K562 (cell line): ENCODE measurements at regions not wholly inside any gene's neighbourhood (a gene's known extent, or its start where the extent isn't known, plus 50 kb on each side); places are given as distances from the start of the nearest gene placed in this dataset.

Experiments
- BMI1 ChIP-seq: fragments of 150-350 bp; IDR thresholded peaks from 2 replicates; pipeline ENCODE4 v1.6.1; 2014; ENCODE audit warnings: low read length
- CHAMP1 ChIP-seq: fragments of 450-650 bp; IDR thresholded peaks from 2 replicates; pipeline ENCODE4 v1.6.1; 2016; ENCODE audit warnings: mild to moderate bottlenecking
- ERF ChIP-seq: fragments of 450-650 bp; formaldehyde crosslinking; IDR thresholded peaks from 2 replicates; pipeline ENCODE4 v1.4.0; 2020; ENCODE audit warnings: mild to moderate bottlenecking, mixed read lengths
- ETS2 ChIP-seq: IDR thresholded peaks from 2 replicates; pipeline ENCODE4 v1.6.1; 2016; ENCODE audit warnings: borderline replicate concordance, missing genetic modification characterization, mild to moderate bottlenecking, moderate library complexity, missing compliant biosample characterization; ENCODE audit not compliant: poor library complexity, severe bottlenecking
- HCFC1 ChIP-seq: IDR thresholded peaks from 2 replicates; pipeline ENCODE4 v1.6.1; 2012; ENCODE audit warnings: low read depth, low read length, improper control_type of control experiment
- MBD2 ChIP-seq: sonication (generic); IDR thresholded peaks from 2 replicates; pipeline ENCODE4 v1.6.1; 2016; ENCODE audit warnings: low read depth, borderline replicate concordance
- MCM2 ChIP-seq: fragments of 450-650 bp; IDR thresholded peaks from 2 replicates; pipeline ENCODE4 v1.6.1; 2017; ENCODE audit warnings: low read depth, mild to moderate bottlenecking
- MCM3 ChIP-seq: fragments of 450-650 bp; IDR thresholded peaks from 2 replicates; pipeline ENCODE4 v1.6.1; 2016
- MIER1 ChIP-seq: fragments of 450-650 bp; IDR thresholded peaks from 2 replicates; pipeline ENCODE4 v1.6.1; 2016; ENCODE audit warnings: antibody characterized with exemption, mild to moderate bottlenecking, low read depth
- PRDM10 ChIP-seq: fragments of 450-650 bp; IDR thresholded peaks from 2 replicates; pipeline ENCODE4 v1.6.1; 2018; ENCODE audit not compliant: partially characterized antibody
- PRPF4 ChIP-seq: fragments of 200-400 bp; formaldehyde crosslinking; IDR thresholded peaks from one replicate; pipeline ENCODE4 v1.6.1; 2017; ENCODE audit warnings: low read length, low read depth, mild to moderate bottlenecking; ENCODE audit not compliant: insufficient read depth, poor library complexity, severe bottlenecking
- RFX1 ChIP-seq: fragments of 450-650 bp; IDR thresholded peaks from 2 replicates; pipeline ENCODE4 v1.6.1; 2016; ENCODE audit warnings: mild to moderate bottlenecking, moderate library complexity
- SP2 ChIP-seq: IDR thresholded peaks from 2 replicates; pipeline ENCODE4 v1.6.1; 2011; ENCODE audit warnings: mild to moderate bottlenecking, low read depth, low read length, moderate library complexity; ENCODE audit not compliant: poor library complexity, severe bottlenecking; ENCODE audit errors: extremely low read depth
- TCF7L2 ChIP-seq: fragments of 150-350 bp; IDR thresholded peaks from 2 replicates; pipeline ENCODE4 v1.6.1; 2016; ENCODE audit warnings: low read depth, mild to moderate bottlenecking, low read length, moderate library complexity
- TEAD2 ChIP-seq: fragments of 450-650 bp; IDR thresholded peaks from 2 replicates; pipeline ENCODE4 v1.6.1; 2016; ENCODE audit warnings: missing genetic modification characterization, control low read depth, missing compliant biosample characterization
- YBX1 ChIP-seq: fragments of 450-650 bp; IDR thresholded peaks from 2 replicates; pipeline ENCODE4 v1.7.1; 2016; ENCODE audit warnings: mild to moderate bottlenecking
- ZC3H8 ChIP-seq: fragments of 450-650 bp; IDR thresholded peaks from 2 replicates; pipeline ENCODE4 v1.6.1; 2017
- ZNF354B ChIP-seq: fragments of 250-450 bp; sonication (Bioruptor Pico); IDR thresholded peaks from 2 replicates; pipeline ENCODE4 v1.4.0; 2020
- ZNF384 ChIP-seq: IDR thresholded peaks from 2 replicates; pipeline ENCODE4 v1.6.1; 2012; ENCODE audit warnings: low read depth, low read length, improper control_type of control experiment
- ZNF444 ChIP-seq: fragments of 250-450 bp; sonication (Bioruptor Pico); IDR thresholded peaks from 2 replicates; pipeline ENCODE4 v1.4.0; 2020; ENCODE audit warnings: mild to moderate bottlenecking, moderate library complexity
- ZSCAN32 ChIP-seq: fragments of 450-650 bp; formaldehyde crosslinking; IDR thresholded peaks from 2 replicates; pipeline ENCODE4 v1.4.0; 2020; ENCODE audit warnings: mild to moderate bottlenecking, moderate library complexity
- TF ChIP-seq, protein P1 (sequence below): fragments of 250-450 bp; sonication (Bioruptor Pico); IDR thresholded peaks from 2 replicates; pipeline ENCODE4 v1.4.0; 2020; ENCODE audit warnings: mild to moderate bottlenecking, moderate library complexity
- TF ChIP-seq, protein P2 (sequence below): fragments of 450-650 bp; IDR thresholded peaks from 2 replicates; pipeline ENCODE4 v1.6.1; 2016; ENCODE audit warnings: borderline replicate concordance

- TF ChIP-seq PRDM10: no peak
- no peak for TF ChIP-seq ERF
- no peak for TF ChIP-seq TCF7L2
- TF ChIP-seq MBD2: no peak
- TF ChIP-seq CHAMP1: peak; percentile 55; the same call in 1 of the 2 replicates
- TF ChIP-seq, protein P1, sequence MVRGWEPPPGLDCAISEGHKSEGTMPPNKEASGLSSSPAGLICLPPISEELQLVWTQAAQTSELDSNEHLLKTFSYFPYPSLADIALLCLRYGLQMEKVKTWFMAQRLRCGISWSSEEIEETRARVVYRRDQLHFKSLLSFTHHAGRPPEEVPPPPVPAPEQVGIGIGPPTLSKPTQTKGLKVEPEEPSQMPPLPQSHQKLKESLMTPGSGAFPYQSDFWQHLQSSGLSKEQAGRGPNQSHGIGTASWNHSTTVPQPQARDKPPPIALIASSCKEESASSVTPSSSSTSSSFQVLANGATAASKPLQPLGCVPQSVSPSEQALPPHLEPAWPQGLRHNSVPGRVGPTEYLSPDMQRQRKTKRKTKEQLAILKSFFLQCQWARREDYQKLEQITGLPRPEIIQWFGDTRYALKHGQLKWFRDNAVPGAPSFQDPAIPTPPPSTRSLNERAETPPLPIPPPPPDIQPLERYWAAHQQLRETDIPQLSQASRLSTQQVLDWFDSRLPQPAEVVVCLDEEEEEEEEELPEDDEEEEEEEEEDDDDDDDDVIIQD (CRISPR knock-in tag): no peak
- TF ChIP-seq HCFC1: no peak
- no peak for TF ChIP-seq ETS2
- TF ChIP-seq, protein P2, sequence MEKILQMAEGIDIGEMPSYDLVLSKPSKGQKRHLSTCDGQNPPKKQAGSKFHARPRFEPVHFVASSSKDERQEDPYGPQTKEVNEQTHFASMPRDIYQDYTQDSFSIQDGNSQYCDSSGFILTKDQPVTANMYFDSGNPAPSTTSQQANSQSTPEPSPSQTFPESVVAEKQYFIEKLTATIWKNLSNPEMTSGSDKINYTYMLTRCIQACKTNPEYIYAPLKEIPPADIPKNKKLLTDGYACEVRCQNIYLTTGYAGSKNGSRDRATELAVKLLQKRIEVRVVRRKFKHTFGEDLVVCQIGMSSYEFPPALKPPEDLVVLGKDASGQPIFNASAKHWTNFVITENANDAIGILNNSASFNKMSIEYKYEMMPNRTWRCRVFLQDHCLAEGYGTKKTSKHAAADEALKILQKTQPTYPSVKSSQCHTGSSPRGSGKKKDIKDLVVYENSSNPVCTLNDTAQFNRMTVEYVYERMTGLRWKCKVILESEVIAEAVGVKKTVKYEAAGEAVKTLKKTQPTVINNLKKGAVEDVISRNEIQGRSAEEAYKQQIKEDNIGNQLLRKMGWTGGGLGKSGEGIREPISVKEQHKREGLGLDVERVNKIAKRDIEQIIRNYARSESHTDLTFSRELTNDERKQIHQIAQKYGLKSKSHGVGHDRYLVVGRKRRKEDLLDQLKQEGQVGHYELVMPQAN: no peak
- no peak for TF ChIP-seq ZC3H8
- peak; percentile 96 for TF ChIP-seq TEAD2
- no peak for TF ChIP-seq SP2
- no peak for TF ChIP-seq BMI1
- TF ChIP-seq ZNF444 (CRISPR knock-in tag): no peak
- TF ChIP-seq RFX1: no peak
- no peak for TF ChIP-seq PRPF4
- no peak for TF ChIP-seq ZSCAN32
- TF ChIP-seq MCM3: no peak
- TF ChIP-seq YBX1: no peak
- TF ChIP-seq MIER1: no peak
- TF ChIP-seq ZNF384: no peak
- no peak for TF ChIP-seq ZNF354B (CRISPR knock-in tag)
- no peak for TF ChIP-seq MCM2
Measured at GRCh38 chr7:104963991-104964385, 50.0 kb upstream of the KMT2E start (continued).
